ENCODE measurements at regions not wholly inside any gene's neighbourhood (a gene's known extent, or its start where the extent isn't known, plus 50 kb on each side); places are given as distances from the start of the nearest gene placed in this dataset.
"Not testable (repeated sequence)": the region's sequence is repeated elsewhere in the genome, so short reads cannot be mapped to it uniquely, and the experiment has no call there.

GRCh38 chr1:176296602-176297001 is 89.5 kb upstream of the COP1 start:
- TF ChIP-seq, protein P1, sequence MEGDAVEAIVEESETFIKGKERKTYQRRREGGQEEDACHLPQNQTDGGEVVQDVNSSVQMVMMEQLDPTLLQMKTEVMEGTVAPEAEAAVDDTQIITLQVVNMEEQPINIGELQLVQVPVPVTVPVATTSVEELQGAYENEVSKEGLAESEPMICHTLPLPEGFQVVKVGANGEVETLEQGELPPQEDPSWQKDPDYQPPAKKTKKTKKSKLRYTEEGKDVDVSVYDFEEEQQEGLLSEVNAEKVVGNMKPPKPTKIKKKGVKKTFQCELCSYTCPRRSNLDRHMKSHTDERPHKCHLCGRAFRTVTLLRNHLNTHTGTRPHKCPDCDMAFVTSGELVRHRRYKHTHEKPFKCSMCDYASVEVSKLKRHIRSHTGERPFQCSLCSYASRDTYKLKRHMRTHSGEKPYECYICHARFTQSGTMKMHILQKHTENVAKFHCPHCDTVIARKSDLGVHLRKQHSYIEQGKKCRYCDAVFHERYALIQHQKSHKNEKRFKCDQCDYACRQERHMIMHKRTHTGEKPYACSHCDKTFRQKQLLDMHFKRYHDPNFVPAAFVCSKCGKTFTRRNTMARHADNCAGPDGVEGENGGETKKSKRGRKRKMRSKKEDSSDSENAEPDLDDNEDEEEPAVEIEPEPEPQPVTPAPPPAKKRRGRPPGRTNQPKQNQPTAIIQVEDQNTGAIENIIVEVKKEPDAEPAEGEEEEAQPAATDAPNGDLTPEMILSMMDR (IDR thresholded peaks at IDR 0.05; ENCODE audit: low read length), result not testable (repeated sequence)
- not testable (repeated sequence) for TF ChIP-seq EZH2 (optimal IDR thresholded peaks at IDR 0.05; ENCODE audit: low read depth, low read length)

Measured in MM.1S (cell line).